ENCODE measurements at regions not wholly inside any gene's neighbourhood (a gene's known extent, or its start where the extent isn't known, plus 50 kb on each side); places are given as distances from the start of the nearest gene placed in this dataset.

GRCh38 chr2:47251404-47251675, 75.0 kb upstream of the CALM2 start:
- H3K27ac ChIP-seq (ENCODE audit: low read length) = no peak overlapping the region
- H3K9ac ChIP-seq (ENCODE audit: low read length) = no peak overlapping the region
- no peaks in the 10 kb centered on the region for H4K20me1 ChIP-seq (ENCODE audit: insufficient read depth)
- no peaks in the 10 kb centered on the region for H3F3A ChIP-seq (ENCODE audit: insufficient read depth, low read length, poor library complexity, severe bottlenecking)
- no peak overlapping the region for H3K4me2 ChIP-seq (ENCODE audit: low read length)
- H3K36me3 ChIP-seq (ENCODE audit: insufficient read depth, low read length) = no peaks in the 10 kb centered on the region
- no peaks in the 10 kb centered on the region for H3K79me2 ChIP-seq (replicated peaks; ENCODE audit: insufficient read depth, low read length)
- H3K9me3 ChIP-seq (ENCODE audit: low read length) = no peaks in the 10 kb centered on the region
- H3K4me3 ChIP-seq (ENCODE audit: low read length) = no peak overlapping the region
- no peak overlapping the region for H2AFZ ChIP-seq (ENCODE audit: low read depth, low read length)
- H3K9me2 ChIP-seq (ENCODE audit: insufficient read depth, low read length) = no peaks in the 10 kb centered on the region
- TF ChIP-seq CTCF (IDR thresholded peaks at IDR 0.05; ENCODE audit: poor library complexity, severe bottlenecking) (no peak), TAF1 (IDR thresholded peaks at IDR 0.05; ENCODE audit: low read depth) (no peak), EZH2 (IDR thresholded peaks at IDR 0.05; ENCODE audit: borderline replicate concordance, insufficient read depth, low read length, poor library complexity, severe bottlenecking) (no peak), SMC3 (conservative IDR thresholded peaks at IDR 0.05; ENCODE audit: poor library complexity) (no peak), RAD21 (conservative IDR thresholded peaks at IDR 0.05) (no peak), POLR2AphosphoS5 (IDR thresholded peaks at IDR 0.05) (no peak), MXI1 (conservative IDR thresholded peaks at IDR 0.05; ENCODE audit: poor library complexity, severe bottlenecking) (no peak), EP300 (conservative IDR thresholded peaks at IDR 0.05; ENCODE audit: poor library complexity, severe bottlenecking) (no peak)
- no peaks in the 10 kb centered on the region for H3K27me3 ChIP-seq (ENCODE audit: insufficient read depth, low read depth, low read length)

GRCh38 chr2:47250586-47251403, 74.5 kb upstream of the CALM2 start:
- no peaks in the 10 kb centered on the region for H3K36me3 ChIP-seq (ENCODE audit: insufficient read depth, low read length)
- no peaks in the 10 kb centered on the region for H3K9me2 ChIP-seq (ENCODE audit: insufficient read depth, low read length)
- H3K27me3 ChIP-seq (ENCODE audit: insufficient read depth, low read depth, low read length) = no peaks in the 10 kb centered on the region
- TF ChIP-seq REST (IDR thresholded peaks at IDR 0.05; ENCODE audit: borderline replicate concordance) (no peak), EZH2 (IDR thresholded peaks at IDR 0.05; ENCODE audit: borderline replicate concordance, insufficient read depth, low read length, poor library complexity, severe bottlenecking) (no peak), EP300 (conservative IDR thresholded peaks at IDR 0.05; ENCODE audit: poor library complexity, severe bottlenecking) (no peak), RAD21 (conservative IDR thresholded peaks at IDR 0.05) (no peak), MXI1 (conservative IDR thresholded peaks at IDR 0.05; ENCODE audit: poor library complexity, severe bottlenecking) (no peak), CTCF (IDR thresholded peaks at IDR 0.05; ENCODE audit: poor library complexity, severe bottlenecking) (no peak), TAF1 (IDR thresholded peaks at IDR 0.05; ENCODE audit: low read depth) (no peak), SMC3 (conservative IDR thresholded peaks at IDR 0.05; ENCODE audit: poor library complexity) (no peak), POLR2AphosphoS5 (IDR thresholded peaks at IDR 0.05) (no peak)
- H3K4me2 ChIP-seq (ENCODE audit: low read length) = no peak overlapping the region
- no peaks in the 10 kb centered on the region for H3K79me2 ChIP-seq (replicated peaks; ENCODE audit: insufficient read depth, low read length)
- H3K9ac ChIP-seq (ENCODE audit: low read length) = no peak overlapping the region
- no peak overlapping the region for H3K27ac ChIP-seq (ENCODE audit: low read length)
- no peaks in the 10 kb centered on the region for H3K9me3 ChIP-seq (ENCODE audit: low read length)
- H3F3A ChIP-seq (ENCODE audit: insufficient read depth, low read length, poor library complexity, severe bottlenecking) = no peaks in the 10 kb centered on the region
- no peak overlapping the region for H2AFZ ChIP-seq (ENCODE audit: low read depth, low read length)
- H4K20me1 ChIP-seq (ENCODE audit: insufficient read depth) = no peaks in the 10 kb centered on the region
- H3K4me3 ChIP-seq (ENCODE audit: low read length) = no peak overlapping the region

Measured in neural cell (in vitro differentiated cells).